Spleen (tissue), 7 donors: ENCODE measurements at regions not wholly inside any gene's neighbourhood (a gene's known extent, or its start where the extent isn't known, plus 50 kb on each side); places are given as distances from the start of the nearest gene placed in this dataset.

Source experiments
- CTCF ChIP-seq, 11 experiments: fragments of 200-600 bp in 7 of 11; fragments of 450-650 bp in 4 of 11; sonication (generic) in 4 of 11; IDR thresholded peaks in 8 of 11; conservative IDR thresholded peaks in 3 of 11; 1 replicate in 7 of 11; 2 replicates in 4 of 11; pipeline versions ENCODE4 v1.4.0 to v1.8.0; 2016 to 2021; ENCODE audit warnings: antibody characterized with exemption in 11 of 11, inconsistent platforms in 4 of 11, mild to moderate bottlenecking in 1 of 11
- POLR2A ChIP-seq, 3 donors: fragments of 450-650 bp; IDR thresholded peaks; one replicate each; pipeline ENCODE4 v1.5.1; 2017; ENCODE audit warnings: antibody characterized with exemption in 3 of 3, mild to moderate bottlenecking in 1 of 3
- donor health status: DM: no; HTN: no; CAD: no; lungs with moderate emphysema.
- donor health status: DM: no; HTN: no; CAD: no.
- donor health status: DM: no; HTN: no; CAD: no.

DNA sequence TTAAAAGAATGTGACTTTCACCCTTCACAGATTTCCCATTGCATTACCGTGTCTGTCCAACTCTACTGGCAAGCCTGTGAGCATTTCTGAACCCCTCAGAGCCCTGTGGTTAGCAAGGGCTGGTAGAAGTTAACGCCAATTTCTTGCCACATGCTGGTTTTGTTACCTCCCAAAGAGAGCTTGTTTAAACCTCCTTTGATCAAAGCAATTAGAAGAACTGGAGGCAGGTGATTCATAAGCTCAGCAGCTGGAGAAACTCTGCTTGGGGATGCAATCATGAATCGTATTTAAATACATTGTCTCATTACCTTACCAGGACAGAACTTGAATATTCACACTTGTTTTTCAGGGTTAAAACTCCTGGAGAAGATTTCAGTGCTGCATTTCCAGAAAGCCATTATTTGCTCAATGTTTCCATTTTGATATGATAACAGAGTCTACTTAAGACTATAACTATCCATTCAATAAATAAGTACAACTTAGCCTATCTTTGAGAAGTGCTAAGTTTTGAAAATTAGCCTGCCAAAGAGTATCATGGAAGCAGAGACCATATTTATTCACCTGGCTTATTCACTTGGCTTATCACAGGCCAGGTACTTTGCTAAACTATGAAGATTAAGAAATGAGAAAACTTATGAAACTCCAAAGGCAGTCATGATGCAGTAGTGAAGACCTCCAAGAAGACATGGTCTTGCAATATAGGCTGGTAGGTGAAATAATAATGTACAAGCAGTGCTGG, 292.8 kb downstream of the INSIG2 start:
- TF ChIP-seq CTCF (IDR thresholded peaks at IDR 0.05 in 8 of 11, conservative IDR thresholded peaks at IDR 0.05 in 3 of 11) (no peak), POLR2A (IDR thresholded peaks at IDR 0.05) (no peak)
